Urinary bladder (tissue), 3 donors: ENCODE measurements at regions not wholly inside any gene's neighbourhood (a gene's known extent, or its start where the extent isn't known, plus 50 kb on each side); places are given as distances from the start of the nearest gene placed in this dataset.
A peak's percentile ranks its signal among the peaks of the same experiment; 100 is the strongest.

Source experiments
- DNase-seq: peaks from one replicate; pipeline ENCODE4 v3.0.0-alpha.2; 2015; ENCODE audit errors: extremely low spot score
- H3K27ac ChIP-seq: one replicate; pipeline ENCODE4 v1.5.1; 2013; ENCODE audit warnings: low read depth, mild to moderate bottlenecking, moderate library complexity
- H3K36me3 ChIP-seq: one replicate; pipeline ENCODE4 v1.6.1; 2013; ENCODE audit warnings: mild to moderate bottlenecking, moderate library complexity; ENCODE audit not compliant: insufficient read depth
- H3K4me1 ChIP-seq: one replicate; pipeline ENCODE4 v1.6.1; 2013; ENCODE audit warnings: mild to moderate bottlenecking, moderate library complexity; ENCODE audit not compliant: insufficient read depth
- H3K4me3 ChIP-seq: one replicate; pipeline ENCODE4 v1.5.1; 2013; ENCODE audit warnings: low read depth, low read length
- WGBS: extraction: QIAGEN DNeasy Blood & Tissue Kit; methylation state at CpG from one replicate; pipeline ENCODE4 v1.1.7; 2013; 5-methylcytosine and 5-hydroxymethylcytosine counted together
- donor health status: healthy with polysubstance abuse.
- donor health status: healthy.

GRCh38 chr3:88209356-88209755 is 59.6 kb downstream of the C3orf38 start:
- Histone ChIP-seq H3K4me1 (no peaks in the 10 kb centered on the region), H3K27ac (no peak overlapping the region), H3K36me3 (no peaks in the 10 kb centered on the region), H3K4me3 (no peak overlapping the region)
- DNase-seq: no peak

GRCh38 chr3:88211096-88211890 is 61.5 kb downstream of the C3orf38 start:
- WGBS: 54% methylated on average over 2 of the region's 2 CpGs
- H3K27ac ChIP-seq: no peak overlapping the region
- no peaks in the 10 kb centered on the region for H3K4me1 ChIP-seq
- peak; percentile 45 for DNase-seq
- no peak overlapping the region for H3K4me3 ChIP-seq
- no peaks in the 10 kb centered on the region for H3K36me3 ChIP-seq

GRCh38 chr3:88219138-88219792 is 69.5 kb downstream of the C3orf38 start:
- 22% methylated on average over 7 of the region's 7 CpGs for WGBS

GRCh38 chr3:88220126-88220525 is 70.4 kb downstream of the C3orf38 start:
- DNase-seq: no peak
- Histone ChIP-seq H3K4me1 (no peaks in the 10 kb centered on the region), H3K4me3 (no peak overlapping the region), H3K27ac (no peak overlapping the region), H3K36me3 (no peaks in the 10 kb centered on the region)
- 81% methylated on average over 4 of the region's 4 CpGs for WGBS

More at GRCh38 chr3:88219138-88219792, 69.5 kb downstream of the C3orf38 start:
- H3K4me1 ChIP-seq: no peaks in the 10 kb centered on the region
- DNase-seq: peak; percentile 23
- no peaks in the 10 kb centered on the region for H3K36me3 ChIP-seq
- no peak overlapping the region for H3K4me3 ChIP-seq
- H3K27ac ChIP-seq: no peak overlapping the region

GRCh38 chr3:88221726-88222125 is 72.0 kb downstream of the C3orf38 start:
- Histone ChIP-seq H3K4me3 (no peak overlapping the region), H3K36me3 (no peaks in the 10 kb centered on the region), H3K4me1 (no peaks in the 10 kb centered on the region), H3K27ac (no peak overlapping the region)
- WGBS: 82% methylated on average over 1 of the region's 1 CpG
- no peak for DNase-seq

- Histone ChIP-seq H3K4me3 (no peak overlapping the region), H3K36me3 (no peaks in the 10 kb centered on the region), H3K4me1 (no peaks in the 10 kb centered on the region), H3K27ac (no peak overlapping the region)
- no peak for DNase-seq
- 94% methylated on average over 2 of the region's 2 CpGs for WGBS
Measured at GRCh38 chr3:88222343-88222742, 72.6 kb downstream of the C3orf38 start.

- no peak overlapping the region for H3K27ac ChIP-seq
- DNase-seq: no peak
- no peaks in the 10 kb centered on the region for H3K36me3 ChIP-seq
- no peak overlapping the region for H3K4me3 ChIP-seq
- WGBS: 84% methylated on average over 8 of the region's 8 CpGs
- no peaks in the 10 kb centered on the region for H3K4me1 ChIP-seq
Measured at GRCh38 chr3:88225326-88226008, 75.7 kb downstream of the C3orf38 start.

GRCh38 chr3:88226910-88227309 is 77.2 kb downstream of the C3orf38 start:
- Histone ChIP-seq H3K36me3 (no peaks in the 10 kb centered on the region), H3K4me1 (no peaks in the 10 kb centered on the region), H3K27ac (no peak overlapping the region), H3K4me3 (no peak overlapping the region)
- 62% methylated on average over 3 of the region's 3 CpGs for WGBS
- DNase-seq: no peak

- 95% methylated on average over 7 of the region's 7 CpGs for WGBS
- no peaks in the 10 kb centered on the region for H3K36me3 ChIP-seq
- H3K4me3 ChIP-seq: no peak overlapping the region
- no peak for DNase-seq
- H3K27ac ChIP-seq: no peak overlapping the region
- no peaks in the 10 kb centered on the region for H3K4me1 ChIP-seq
Measured at GRCh38 chr3:88230638-88231037, 80.9 kb downstream of the C3orf38 start.

GRCh38 chr3:88231207-88231606 is 81.4 kb downstream of the C3orf38 start:
- Histone ChIP-seq H3K36me3 (no peaks in the 10 kb centered on the region), H3K4me1 (no peaks in the 10 kb centered on the region), H3K4me3 (no peak overlapping the region), H3K27ac (no peak overlapping the region)
- DNase-seq: no peak
- 91% methylated on average over 4 of the region's 4 CpGs for WGBS

GRCh38 chr3:88231632-88232031 is 81.9 kb downstream of the C3orf38 start:
- no peak overlapping the region for H3K27ac ChIP-seq
- DNase-seq: no peak
- 90% methylated on average over 1 of the region's 1 CpG for WGBS

GRCh38 chr3:88235102-88235501 is 85.3 kb downstream of the C3orf38 start:
- no peak for DNase-seq
- H3K4me1 ChIP-seq: no peaks in the 10 kb centered on the region
- 0% methylated on average over 1 of the region's 1 CpG for WGBS
- H3K36me3 ChIP-seq: no peaks in the 10 kb centered on the region
- no peak overlapping the region for H3K27ac ChIP-seq
- H3K4me3 ChIP-seq: no peak overlapping the region

More at GRCh38 chr3:88231632-88232031, 81.9 kb downstream of the C3orf38 start:
- no peaks in the 10 kb centered on the region for H3K36me3 ChIP-seq
- H3K4me1 ChIP-seq: no peaks in the 10 kb centered on the region
- no peak overlapping the region for H3K4me3 ChIP-seq

- no peaks in the 10 kb centered on the region for H3K36me3 ChIP-seq
- 85% methylated on average over 4 of the region's 4 CpGs for WGBS
- DNase-seq: no peak
- no peak overlapping the region for H3K27ac ChIP-seq
- H3K4me3 ChIP-seq: no peak overlapping the region
- H3K4me1 ChIP-seq: no peaks in the 10 kb centered on the region
Measured at GRCh38 chr3:88239870-88240269, 90.1 kb downstream of the C3orf38 start.

GRCh38 chr3:88248658-88249057 is 98.9 kb downstream of the C3orf38 start:
- Histone ChIP-seq H3K4me1 (no peaks in the 10 kb centered on the region), H3K27ac (no peak overlapping the region), H3K36me3 (no peaks in the 10 kb centered on the region), H3K4me3 (no peak overlapping the region)
- DNase-seq: no peak
